Endothelial cell of umbilical vein (primary cell): ENCODE measurements at regions not wholly inside any gene's neighbourhood (a gene's known extent, or its start where the extent isn't known, plus 50 kb on each side); places are given as distances from the start of the nearest gene placed in this dataset.

Experiments
- CTCF ChIP-seq, 2 donors: IDR thresholded peaks; 1 replicate in 1 of 2; 2 replicates in 1 of 2; pipeline ENCODE4 v1.5.1; 2011; ENCODE audit warnings: low read length in 2 of 2, mild to moderate bottlenecking in 2 of 2, moderate library complexity in 2 of 2, control low read depth in 1 of 2, inconsistent platforms in 1 of 2, low read depth in 1 of 2; ENCODE audit not compliant: insufficient read depth in 1 of 2; ENCODE audit errors: extremely low read depth in 1 of 2
- TF ChIP-seq, protein P1 (sequence below): IDR thresholded peaks from 2 replicates; pipeline ENCODE4 v1.6.1; 2011; ENCODE audit not compliant: insufficient read depth, insufficient read length

GRCh38 chr6:56363796-56364430, 116.5 kb upstream of the COL21A1 start:
- TF ChIP-seq, protein P1, sequence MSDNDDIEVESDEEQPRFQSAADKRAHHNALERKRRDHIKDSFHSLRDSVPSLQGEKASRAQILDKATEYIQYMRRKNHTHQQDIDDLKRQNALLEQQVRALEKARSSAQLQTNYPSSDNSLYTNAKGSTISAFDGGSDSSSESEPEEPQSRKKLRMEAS, result no peak
- TF ChIP-seq CTCF (IDR thresholded peaks at IDR 0.05; ENCODE audit: extremely low read depth in 1 of 2, insufficient read depth in 1 of 2, low read depth in 1 of 2, low read length in 2 of 2), result no peak
